ENCODE measurements at regions not wholly inside any gene's neighbourhood (a gene's known extent, or its start where the extent isn't known, plus 50 kb on each side); places are given as distances from the start of the nearest gene placed in this dataset.

DNA sequence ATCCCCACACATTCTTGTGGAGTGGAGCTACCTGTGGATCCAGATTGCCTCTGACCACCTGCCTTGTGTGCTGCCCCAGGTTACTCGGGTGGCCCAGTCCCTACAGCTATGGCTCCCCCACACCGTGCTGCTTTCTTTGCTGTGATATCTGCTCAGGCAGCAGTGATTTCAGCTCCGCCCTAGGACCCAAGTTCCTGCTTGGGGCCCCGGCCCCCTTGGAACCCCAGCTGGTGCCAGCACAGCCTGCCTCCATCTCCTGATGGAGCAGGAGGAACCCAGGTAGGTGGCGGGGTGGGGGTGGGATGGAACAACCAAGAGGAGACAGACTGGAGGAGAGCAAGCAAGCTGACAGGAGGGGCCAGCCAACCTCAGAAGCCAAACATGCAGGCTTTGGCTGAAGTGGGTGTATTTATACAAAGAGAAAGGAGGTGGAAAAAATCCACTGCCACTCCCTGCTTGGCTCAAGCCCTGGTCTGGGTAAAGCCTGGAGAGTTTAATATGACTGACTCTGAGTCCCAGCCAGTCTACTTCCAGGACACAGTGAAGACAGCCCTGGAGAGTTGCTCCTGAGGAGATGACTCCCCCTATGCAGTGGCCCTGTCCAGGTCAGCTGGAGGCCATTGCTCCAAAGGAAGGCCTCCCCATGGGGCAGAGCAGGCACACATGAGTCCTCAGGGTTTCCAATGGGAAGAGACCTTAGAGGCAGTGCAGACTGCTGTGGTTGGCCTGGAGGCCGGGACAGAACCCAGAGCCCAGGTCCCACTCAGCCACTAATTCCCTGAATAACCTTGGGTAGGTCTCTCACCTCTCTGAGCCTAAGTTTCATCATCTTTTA lies 197.1 kb upstream of the MAMLD1 start:
- H3K9ac ChIP-seq (ENCODE audit: insufficient read depth in 1 of 2, low read length in 2 of 2) = no peak overlapping the region
- 65 to 93% methylated on average over 6 of the region's 6 CpGs for WGBS, 2 donors
- TF ChIP-seq CTCF (IDR thresholded peaks at IDR 0.05; ENCODE audit: control extremely low read depth, extremely low read depth) = no peak
- no peaks in the 10 kb centered on the region for H3K36me3 ChIP-seq (ENCODE audit: control insufficient read depth in 4 of 4, insufficient read depth in 4 of 4, low read length in 4 of 4)
- H3K4me1 ChIP-seq (ENCODE audit: control insufficient read depth in 5 of 5, insufficient read depth in 5 of 5, low read length in 5 of 5) = no peaks in the 10 kb centered on the region
- no peak overlapping the region for H3K4me3 ChIP-seq
- no peak overlapping the region for H3K27ac ChIP-seq (ENCODE audit: low read depth in 1 of 2, low read length in 1 of 2)
- H3K27me3 ChIP-seq (ENCODE audit: control insufficient read depth in 3 of 3, insufficient read depth in 3 of 3, low read length in 2 of 3) = no peaks in the 10 kb centered on the region
- no peaks in the 10 kb centered on the region for H3K9me3 ChIP-seq (ENCODE audit: control insufficient read depth in 4 of 4, insufficient read depth in 3 of 4, low read length in 3 of 4)
- DNase-seq = peak in 1 of 3 donors; percentile 8
- no peak for ATAC-seq (ENCODE audit: insufficient read depth, low FRiP score)

DNA sequence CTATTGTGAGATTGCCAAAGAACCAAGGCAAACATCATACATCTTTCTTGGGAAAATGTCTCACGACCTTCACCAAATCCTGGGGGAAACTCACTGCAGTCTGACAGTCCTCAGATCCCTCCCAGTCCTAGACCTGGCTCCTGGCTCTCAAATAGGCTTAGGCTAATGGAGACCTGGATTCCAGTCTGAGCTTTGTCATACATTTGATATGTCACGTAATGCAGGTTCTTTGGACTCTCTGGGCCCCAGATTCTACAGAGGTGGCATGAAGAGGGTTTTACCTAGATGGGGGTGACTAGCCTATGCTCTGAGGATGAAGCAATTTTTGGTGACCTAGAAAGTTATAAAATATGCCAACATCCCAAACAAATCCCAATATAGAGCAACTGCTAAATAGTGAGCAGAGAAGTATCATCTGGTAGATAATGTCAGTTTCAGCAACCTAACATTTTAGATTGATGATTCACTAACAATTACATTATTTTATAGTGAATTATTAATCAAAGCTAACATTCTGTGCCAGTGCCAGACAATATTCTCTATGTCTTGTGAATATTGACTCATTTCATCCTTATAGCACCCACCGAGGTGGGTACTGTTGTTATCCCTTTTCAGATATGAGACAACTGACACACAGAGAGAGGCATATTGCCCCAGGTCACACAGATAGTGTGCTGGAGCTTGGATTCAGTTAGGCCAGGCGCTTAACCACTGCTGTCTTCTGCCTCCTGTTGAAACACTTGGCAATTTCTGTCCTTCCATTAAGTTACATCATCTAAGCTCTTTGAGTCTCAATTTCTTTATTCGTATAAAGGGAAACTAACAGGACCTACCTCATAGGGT lies 195.4 kb upstream of the MAMLD1 start:
- no peak overlapping the region for H3K27ac ChIP-seq (ENCODE audit: low read depth in 1 of 2, low read length in 1 of 2)
- H3K36me3 ChIP-seq (ENCODE audit: control insufficient read depth in 4 of 4, insufficient read depth in 4 of 4, low read length in 4 of 4) = no peaks in the 10 kb centered on the region
- DNase-seq (no peak), ATAC-seq (ENCODE audit: insufficient read depth, low FRiP score) (no peak)
- no peaks in the 10 kb centered on the region for H3K27me3 ChIP-seq (ENCODE audit: control insufficient read depth in 3 of 3, insufficient read depth in 3 of 3, low read length in 2 of 3)
- no peak overlapping the region for H3K9ac ChIP-seq (ENCODE audit: insufficient read depth in 1 of 2, low read length in 2 of 2)
- 63 to 86% methylated on average over 5 of the region's 5 CpGs for WGBS, 2 donors
- TF ChIP-seq CTCF (IDR thresholded peaks at IDR 0.05; ENCODE audit: control extremely low read depth, extremely low read depth) = no peak
- H3K9me3 ChIP-seq (ENCODE audit: control insufficient read depth in 4 of 4, insufficient read depth in 3 of 4, low read length in 3 of 4) = no peaks in the 10 kb centered on the region
- no peaks in the 10 kb centered on the region for H3K4me1 ChIP-seq (ENCODE audit: control insufficient read depth in 5 of 5, insufficient read depth in 5 of 5, low read length in 5 of 5)
- no peak overlapping the region for H3K4me3 ChIP-seq

- peaks cover 0 to 2% (median 0%) of the 10 kb centered on the region in 3 donors for H3K27me3 ChIP-seq (ENCODE audit: control insufficient read depth in 3 of 3, insufficient read depth in 3 of 3, low read length in 2 of 3)
- no peak overlapping the region for H3K4me3 ChIP-seq
- ATAC-seq (ENCODE audit: insufficient read depth, low FRiP score) (no peak), DNase-seq (peak; percentile 25 to 77 (median 44))
- no peak for TF ChIP-seq CTCF (IDR thresholded peaks at IDR 0.05; ENCODE audit: control extremely low read depth, extremely low read depth)
- H3K36me3 ChIP-seq (ENCODE audit: control insufficient read depth in 4 of 4, insufficient read depth in 4 of 4, low read length in 4 of 4) = no peaks in the 10 kb centered on the region
- no peak overlapping the region for H3K27ac ChIP-seq (ENCODE audit: low read depth in 1 of 2, low read length in 1 of 2)
- H3K9ac ChIP-seq (ENCODE audit: insufficient read depth in 1 of 2, low read length in 2 of 2) = no peak overlapping the region
- peaks cover 0 to 11% (median 1%) of the 10 kb centered on the region in 4 donors for H3K9me3 ChIP-seq (ENCODE audit: control insufficient read depth in 4 of 4, insufficient read depth in 3 of 4, low read length in 3 of 4)
- H3K4me1 ChIP-seq (ENCODE audit: control insufficient read depth in 5 of 5, insufficient read depth in 5 of 5, low read length in 5 of 5) = peaks cover 0 to 1% (median 0%) of the 10 kb centered on the region in 5 donors
These were observed 181.0 kb upstream of the MAMLD1 start for GRCh38 chrX:150182161-150182560.
